GM20000 (cell line): ENCODE measurements at regions not wholly inside any gene's neighbourhood (a gene's known extent, or its start where the extent isn't known, plus 50 kb on each side); places are given as distances from the start of the nearest gene placed in this dataset.

ENCODE experiments used
- DNase-seq: peaks from one replicate; pipeline ENCODE4 v3.0.0; 2012; ENCODE audit warnings: low spot score
- CTCF ChIP-seq: IDR thresholded peaks from 2 replicates; pipeline ENCODE4 v1.5.1; 2012; ENCODE audit warnings: mild to moderate bottlenecking, control low read depth; ENCODE audit errors: extremely low read depth, missing control alignments

- DNase-seq, result no peak
- no peak for TF ChIP-seq CTCF
Measured at GRCh38 chr14:51512316-51512715, 139.4 kb upstream of the FRMD6 start.

- DNase-seq, result no peak
- no peak for TF ChIP-seq CTCF
Measured at GRCh38 chr14:51513281-51513680, 138.4 kb upstream of the FRMD6 start.

- no peak for TF ChIP-seq CTCF
- DNase-seq, result no peak
Measured at GRCh38 chr14:51513933-51514332, 137.8 kb upstream of the FRMD6 start.

GRCh38 chr14:51515611-51516010 is 136.1 kb upstream of the FRMD6 start:
- no peak for DNase-seq
- TF ChIP-seq CTCF, result no peak

GRCh38 chr14:51516706-51517395 is 134.9 kb upstream of the FRMD6 start:
- TF ChIP-seq CTCF, result no peak
- DNase-seq, result no peak

- no peak for TF ChIP-seq CTCF
Measured at GRCh38 chr14:51518280-51518679, 133.4 kb upstream of the FRMD6 start.

GRCh38 chr14:51518711-51519110 is 133.0 kb upstream of the FRMD6 start:
- no peak for DNase-seq
- TF ChIP-seq CTCF, result no peak

More at GRCh38 chr14:51518280-51518679, 133.4 kb upstream of the FRMD6 start:
- no peak for DNase-seq
